Ecto neural progenitor cell (in vitro differentiated cells): ENCODE measurements at regions not wholly inside any gene's neighbourhood (a gene's known extent, or its start where the extent isn't known, plus 50 kb on each side); places are given as distances from the start of the nearest gene placed in this dataset.

Source experiments
- DNase-seq: peaks from one replicate; pipeline ENCODE4 v3.0.0-alpha.2; 2018; ENCODE audit warnings: low spot score

GRCh38 chr4:136395212-136395722, 1137.0 kb downstream of the PCDH18 start:
- no peak for DNase-seq

- DNase-seq, result no peak
Observed at GRCh38 chr4:136392576-136392975, 1139.7 kb downstream of the PCDH18 start.

- DNase-seq, result no peak
Observed at GRCh38 chr4:136390824-136391223, 1141.5 kb downstream of the PCDH18 start.

GRCh38 chr4:136383082-136383481, 1149.2 kb downstream of the PCDH18 start:
- DNase-seq, result no peak

- no peak for DNase-seq
Observed at GRCh38 chr4:136371231-136371630, 1161.1 kb downstream of the PCDH18 start.

GRCh38 chr4:136369073-136369472, 1163.2 kb downstream of the PCDH18 start:
- no peak for DNase-seq

- DNase-seq, result no peak
Observed at GRCh38 chr4:136357556-136357955, 1174.7 kb downstream of the PCDH18 start.

- DNase-seq, result no peak
Observed at GRCh38 chr4:136355970-136356369, 1176.3 kb downstream of the PCDH18 start.

GRCh38 chr4:136343340-136343739, 1189.0 kb downstream of the PCDH18 start:
- DNase-seq, result no peak

GRCh38 chr4:136342666-136343065, 1189.6 kb downstream of the PCDH18 start:
- DNase-seq, result no peak

GRCh38 chr4:136337216-136337615, 1195.1 kb downstream of the PCDH18 start:
- DNase-seq, result no peak

GRCh38 chr4:136336479-136336878, 1195.8 kb downstream of the PCDH18 start:
- DNase-seq, result no peak

GRCh38 chr4:136329042-136329662, 1203.1 kb downstream of the PCDH18 start:
- DNase-seq, result no peak

GRCh38 chr4:136328131-136328530, 1204.2 kb downstream of the PCDH18 start:
- no peak for DNase-seq

GRCh38 chr4:136320465-136320813, 1211.9 kb downstream of the PCDH18 start:
- no peak for DNase-seq

GRCh38 chr4:136319789-136320464, 1212.4 kb downstream of the PCDH18 start:
- no peak for DNase-seq

GRCh38 chr4:136316961-136317360, 1215.3 kb downstream of the PCDH18 start:
- DNase-seq, result no peak

- DNase-seq, result no peak
Observed at GRCh38 chr4:136314686-136315085, 1217.6 kb downstream of the PCDH18 start.

GRCh38 chr4:136311774-136312173, 1220.5 kb downstream of the PCDH18 start:
- DNase-seq, result no peak

GRCh38 chr4:136307765-136308164, 1224.5 kb downstream of the PCDH18 start:
- no peak for DNase-seq

GRCh38 chr4:136306361-136306760, 1225.9 kb downstream of the PCDH18 start:
- no peak for DNase-seq

- no peak for DNase-seq
Observed at GRCh38 chr4:136302566-136302965, 1229.7 kb downstream of the PCDH18 start.

- no peak for DNase-seq
Observed at GRCh38 chr4:136301749-136302495, 1230.4 kb downstream of the PCDH18 start.
